Right cardiac atrium (tissue), 5 donors: ENCODE measurements at regions not wholly inside any gene's neighbourhood (a gene's known extent, or its start where the extent isn't known, plus 50 kb on each side); places are given as distances from the start of the nearest gene placed in this dataset.

Experiments used
- ATAC-seq, 2 donors: fragments of 200-7000 bp; cut with Tn5 transposase; one replicate each; pipeline versions ENCODE4 v1.8.0 to v1.9.1; 2020; ENCODE audit warnings: moderate library complexity in 2 of 2, mild to moderate bottlenecking in 1 of 2
- DNase-seq, 3 donors: peaks; one replicate each; pipeline ENCODE4 v3.0.0-alpha.2; 2020
- H3K27ac ChIP-seq: one replicate; pipeline ENCODE4 v1.5.1; 2013; ENCODE audit warnings: mild to moderate bottlenecking, low read length, control low read depth, moderate library complexity
- H3K27me3 ChIP-seq: one replicate; pipeline ENCODE4 v1.6.1; 2013; ENCODE audit not compliant: control insufficient read depth, insufficient read depth
- H3K4me1 ChIP-seq: one replicate; pipeline ENCODE4 v1.6.1; 2013; ENCODE audit warnings: low read length; ENCODE audit not compliant: control insufficient read depth, insufficient read depth
- H3K4me3 ChIP-seq: one replicate; pipeline ENCODE4 v1.5.1; 2013; ENCODE audit warnings: low read length, control low read depth
- H3K9me3 ChIP-seq: one replicate; pipeline ENCODE4 v1.6.1; 2013; ENCODE audit warnings: low read length; ENCODE audit not compliant: control insufficient read depth
- WGBS: extraction: QIAGEN DNeasy Blood & Tissue Kit; methylation state at CpG from one replicate; pipeline ENCODE4 v1.1.7; 2013; 5-methylcytosine and 5-hydroxymethylcytosine counted together
- intact Hi-C, 4 donors: fragments of 100-400 bp; cut with DNase I; formaldehyde crosslinking; loops; one replicate each; pipeline versions ENCODE4 v1.11.0 to v1.14.0; 2022 to 2023
- donor health status: healthy with polysubstance abuse.
- donor health status: DM: no; HTN: yes; CAD: no.
- donor health status: DM: no; HTN: no; CAD: no.
- donor health status: DM: no; HTN: yes; CAD: no; lungs with severe emphysema.
- donor health status: DM: yes; HTN: yes; CAD: no.

- Histone ChIP-seq H3K4me3 (no peak overlapping the region), H3K27ac (peak overlapping the region; percentile 55), H3K4me1 (peaks cover 8% of the 10 kb centered on the region), H3K27me3 (no peaks in the 10 kb centered on the region), H3K9me3 (no peaks in the 10 kb centered on the region)
- intact Hi-C loops = loop anchor here in 1 of 4 donors (10.0 kb wide), 1 partner anchor 191 kb away; no protein-coding TSS in a partner anchor
- peak; percentile 87 to 93 for ATAC-seq
- peak; percentile 84 to 89 (median 85) for DNase-seq
- WGBS = 39% methylated on average over 12 of the region's 12 CpGs
Observed at GRCh38 chr13:29923554-29924481, 73.4 kb upstream of the UBL3 start.

DNA sequence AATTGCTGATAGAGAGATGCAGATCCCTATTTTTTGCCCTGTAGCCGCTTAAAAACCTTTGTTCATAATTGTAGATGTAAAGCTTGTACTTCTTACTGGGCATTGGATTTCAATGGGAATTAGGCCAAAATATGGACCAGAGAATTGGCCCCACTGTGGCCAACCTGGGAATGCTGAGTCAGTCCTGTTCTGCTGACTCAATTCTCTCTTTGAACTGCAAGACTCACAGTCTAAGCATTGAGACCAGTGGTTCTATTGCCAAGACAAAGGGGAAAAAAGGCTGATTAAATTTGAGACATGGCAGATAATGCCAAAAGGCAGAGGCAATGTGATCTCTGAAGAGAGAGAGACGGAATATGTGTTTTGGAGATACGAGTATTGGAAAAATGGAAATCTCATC lies 72.5 kb upstream of the UBL3 start:
- intact Hi-C loops = loop anchor here in 1 of 4 donors (10.0 kb wide), 1 partner anchor 192 kb away; no protein-coding TSS in a partner anchor
- DNase-seq (no peak), ATAC-seq (no peak)
- H3K9me3 ChIP-seq = no peaks in the 10 kb centered on the region
- no peak overlapping the region for H3K27ac ChIP-seq
- no peak overlapping the region for H3K4me3 ChIP-seq
- 77% methylated on average over 3 of the region's 3 CpGs for WGBS
- H3K4me1 ChIP-seq = peaks cover 8% of the 10 kb centered on the region
- H3K27me3 ChIP-seq = no peaks in the 10 kb centered on the region

DNA sequence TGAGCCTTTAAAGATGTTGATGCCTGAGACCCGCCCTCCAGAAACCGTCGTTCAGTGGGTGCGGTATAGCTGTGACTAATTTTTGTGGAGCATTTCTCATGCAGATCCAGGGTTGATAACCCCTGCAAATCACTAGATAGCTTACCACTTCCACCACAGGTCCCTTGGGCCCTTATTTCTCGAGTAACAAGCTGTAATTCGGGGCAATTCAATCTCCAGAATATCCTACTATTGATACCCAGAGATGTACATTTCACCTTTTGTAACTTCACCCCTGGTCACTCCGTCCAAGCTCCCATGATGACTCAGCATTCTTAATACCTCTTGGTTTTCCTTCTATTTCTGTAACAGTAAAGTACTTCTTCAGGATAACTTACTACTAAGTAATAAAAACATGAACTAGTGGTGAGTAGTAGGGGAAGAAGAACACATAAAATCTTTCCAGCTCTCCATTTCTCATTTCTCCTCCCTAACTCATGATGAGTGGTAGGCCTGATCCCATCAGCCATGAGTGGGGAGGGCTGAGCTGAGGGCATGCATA lies 71.9 kb upstream of the UBL3 start:
- ATAC-seq = no peak
- no peak for DNase-seq
- H3K4me1 ChIP-seq = peaks cover 8% of the 10 kb centered on the region
- H3K27me3 ChIP-seq = no peaks in the 10 kb centered on the region
- 70% methylated on average over 7 of the region's 7 CpGs for WGBS
- intact Hi-C loops = loop anchor here in 1 of 4 donors (10.0 kb wide), 1 partner anchor 192 kb away; no protein-coding TSS in a partner anchor
- no peak overlapping the region for H3K4me3 ChIP-seq
- H3K27ac ChIP-seq = no peak overlapping the region
- no peaks in the 10 kb centered on the region for H3K9me3 ChIP-seq

- Histone ChIP-seq H3K27ac (no peak overlapping the region), H3K27me3 (no peaks in the 10 kb centered on the region), H3K9me3 (no peaks in the 10 kb centered on the region), H3K4me3 (no peak overlapping the region), H3K4me1 (peaks cover 8% of the 10 kb centered on the region)
- intact Hi-C loops = loop anchor here in 1 of 4 donors (10.0 kb wide), 1 partner anchor 193 kb away; no protein-coding TSS in a partner anchor
- WGBS = 93% methylated on average over 6 of the region's 6 CpGs
- no peak for DNase-seq
- ATAC-seq = no peak
Observed at GRCh38 chr13:29921542-29921941, 71.1 kb upstream of the UBL3 start.

- Histone ChIP-seq H3K4me3 (no peak overlapping the region), H3K4me1 (peaks cover 8% of the 10 kb centered on the region), H3K27me3 (no peaks in the 10 kb centered on the region), H3K27ac (no peak overlapping the region), H3K9me3 (no peaks in the 10 kb centered on the region)
- ATAC-seq (no peak), DNase-seq (no peak)
- intact Hi-C loops = loop anchor here in 1 of 4 donors (10.0 kb wide), 1 partner anchor 195 kb away; no protein-coding TSS in a partner anchor
- 74% methylated on average over 5 of the region's 5 CpGs for WGBS
Observed at GRCh38 chr13:29920025-29920643, 69.7 kb upstream of the UBL3 start.

DNA sequence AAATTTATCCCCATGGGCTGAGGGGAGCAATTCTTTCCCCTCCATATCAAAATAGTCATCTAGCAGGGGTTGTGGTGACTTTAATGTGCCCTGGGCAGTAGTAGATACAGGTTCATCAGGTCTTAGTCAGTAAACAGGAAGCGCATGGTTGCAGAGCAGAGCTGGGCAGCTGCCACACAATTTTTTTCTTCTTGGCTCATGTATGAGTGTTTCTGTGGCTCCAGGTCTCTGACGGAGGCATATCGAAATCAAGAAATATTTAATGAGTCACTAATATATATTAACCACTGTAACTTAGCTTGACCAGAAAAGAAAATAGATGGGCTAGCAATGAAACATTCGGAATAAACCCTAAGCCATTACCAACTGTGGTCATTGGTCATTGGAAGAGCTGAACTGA lies 68.4 kb upstream of the UBL3 start:
- intact Hi-C loops = no loop called here
- no peak overlapping the region for H3K27ac ChIP-seq

DNA sequence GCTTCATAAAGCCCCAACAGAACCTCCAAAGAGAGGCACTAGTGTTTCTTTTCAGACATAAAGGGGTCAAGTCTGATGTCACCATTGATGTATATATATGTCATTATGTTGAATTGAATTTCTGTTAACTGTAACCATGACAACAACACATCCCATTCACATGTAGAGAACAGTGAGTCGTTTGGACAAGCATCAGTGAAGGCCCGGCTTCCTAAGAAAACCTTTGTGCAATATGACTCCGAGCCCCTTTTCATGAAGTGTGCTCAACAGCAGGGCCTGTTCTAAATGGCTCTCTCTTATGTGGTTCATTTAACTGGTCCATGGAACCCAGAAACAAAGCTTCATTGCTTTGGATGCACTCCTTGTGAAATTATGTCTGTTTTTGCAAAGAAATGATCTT lies 67.2 kb upstream of the UBL3 start:
- ATAC-seq (no peak), DNase-seq (no peak)
- no peaks in the 10 kb centered on the region for H3K4me1 ChIP-seq
- H3K27me3 ChIP-seq = no peaks in the 10 kb centered on the region
- intact Hi-C loops = no loop called here
- 80% methylated on average over 3 of the region's 3 CpGs for WGBS
- no peak overlapping the region for H3K4me3 ChIP-seq
- no peaks in the 10 kb centered on the region for H3K9me3 ChIP-seq
- H3K27ac ChIP-seq = no peak overlapping the region

More for the DNA sequence above, 68.4 kb upstream of the UBL3 start:
- DNase-seq (no peak), ATAC-seq (no peak)
- no peak overlapping the region for H3K4me3 ChIP-seq
- H3K9me3 ChIP-seq = no peaks in the 10 kb centered on the region
- H3K27me3 ChIP-seq = no peaks in the 10 kb centered on the region
- H3K4me1 ChIP-seq = no peaks in the 10 kb centered on the region
- 73% methylated on average over 4 of the region's 4 CpGs for WGBS

GRCh38 chr13:29914581-29914980 lies 64.2 kb upstream of the UBL3 start:
- Histone ChIP-seq H3K9me3 (no peaks in the 10 kb centered on the region), H3K27ac (no peak overlapping the region), H3K27me3 (no peaks in the 10 kb centered on the region), H3K4me3 (no peak overlapping the region), H3K4me1 (no peaks in the 10 kb centered on the region)
- intact Hi-C loops = no loop called here
- DNase-seq = no peak
- no peak for ATAC-seq
- 80% methylated on average over 3 of the region's 3 CpGs for WGBS

DNA sequence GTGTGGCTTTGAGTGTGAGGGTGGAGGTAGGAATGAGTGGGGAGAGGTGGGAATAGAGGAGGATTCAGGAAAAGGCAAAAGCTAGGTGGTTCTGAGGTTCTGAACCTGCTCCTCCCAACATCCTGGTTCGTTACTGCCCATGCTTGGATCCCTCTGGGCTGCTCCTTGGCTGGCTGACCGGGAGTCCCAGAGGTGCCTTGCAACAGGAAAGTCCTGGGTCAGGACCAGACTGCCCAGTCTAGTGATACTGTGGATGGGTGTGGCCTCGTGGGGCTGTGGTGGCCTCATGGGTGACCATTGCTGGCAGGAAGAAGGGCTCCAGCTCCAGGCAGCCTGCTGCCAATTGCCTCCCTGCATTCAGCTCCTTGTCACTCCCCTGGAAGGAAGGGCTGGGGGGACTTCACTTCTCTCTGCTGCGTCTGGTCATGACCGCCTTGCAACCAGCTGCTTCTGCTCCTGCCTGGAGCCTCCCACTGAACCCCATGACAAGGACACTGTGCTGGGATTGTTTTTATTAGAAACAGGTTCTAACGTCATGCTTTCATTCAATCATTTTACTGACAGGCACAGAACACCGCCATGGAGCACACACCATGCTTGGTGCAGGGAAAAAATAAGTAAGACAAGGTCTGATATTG lies 61.5 kb upstream of the UBL3 start:
- 69% methylated on average over 7 of the region's 7 CpGs for WGBS
- DNase-seq (peak in 1 of 3 donors; percentile 42), ATAC-seq (peak in 1 of 2 donors; percentile 18)
- no peaks in the 10 kb centered on the region for H3K4me1 ChIP-seq
- H3K4me3 ChIP-seq = no peak overlapping the region
- H3K9me3 ChIP-seq = no peaks in the 10 kb centered on the region
- intact Hi-C loops = no loop called here
- H3K27ac ChIP-seq = no peak overlapping the region
- no peaks in the 10 kb centered on the region for H3K27me3 ChIP-seq

- no peak overlapping the region for H3K27ac ChIP-seq
- H3K27me3 ChIP-seq = no peaks in the 10 kb centered on the region
- no peaks in the 10 kb centered on the region for H3K9me3 ChIP-seq
- H3K4me3 ChIP-seq = no peak overlapping the region
- DNase-seq = no peak
- H3K4me1 ChIP-seq = no peaks in the 10 kb centered on the region
- intact Hi-C loops = no loop called here
- ATAC-seq = peak in 1 of 2 donors; percentile 73
- WGBS = 73% methylated on average over 3 of the region's 3 CpGs
Observed at GRCh38 chr13:29909975-29910674, 59.7 kb upstream of the UBL3 start.
